Ectodermal cell (in vitro differentiated cells): ENCODE measurements at regions not wholly inside any gene's neighbourhood (a gene's known extent, or its start where the extent isn't known, plus 50 kb on each side); places are given as distances from the start of the nearest gene placed in this dataset.

Experiments
- H3K27ac ChIP-seq: 2 replicates; pipeline ENCODE4 v1.7.0; 2013; ENCODE audit warnings: mild to moderate bottlenecking, low read depth, low read length; ENCODE audit not compliant: insufficient read depth, poor library complexity, severe bottlenecking
- H3K27me3 ChIP-seq: 2 replicates; pipeline ENCODE4 v1.7.0; 2013; ENCODE audit warnings: mild to moderate bottlenecking, low read length; ENCODE audit not compliant: insufficient read depth, control insufficient read depth, poor library complexity, severe bottlenecking
- H3K36me3 ChIP-seq: one replicate; pipeline ENCODE4 v1.7.0; 2013; ENCODE audit warnings: low read length; ENCODE audit not compliant: control insufficient read depth, insufficient read depth
- H3K4me1 ChIP-seq: one replicate; pipeline ENCODE4 v1.7.0; 2013; ENCODE audit warnings: low read length; ENCODE audit not compliant: control insufficient read depth, insufficient read depth
- H3K4me3 ChIP-seq: 2 replicates; pipeline ENCODE4 v1.7.0; 2013; ENCODE audit warnings: low read depth, low read length, control low read depth; ENCODE audit not compliant: insufficient read depth
- H3K9me3 ChIP-seq: 2 replicates; pipeline ENCODE4 v1.7.0; 2013; ENCODE audit warnings: mild to moderate bottlenecking, low read length, moderate library complexity; ENCODE audit not compliant: control insufficient read depth
- WGBS, 2 experiments: methylation state at CpG; one replicate each; pipeline ENCODE4 v1.1.7; 2013; ENCODE audit warnings: missing lambda C conversion rate in 2 of 2; 5-methylcytosine and 5-hydroxymethylcytosine counted together

- H3K9me3 ChIP-seq: no peaks in the 10 kb centered on the region
- no peak overlapping the region for H3K27ac ChIP-seq
- no peaks in the 10 kb centered on the region for H3K27me3 ChIP-seq
- H3K4me1 ChIP-seq: peaks cover 5% of the 10 kb centered on the region
- H3K36me3 ChIP-seq: no peaks in the 10 kb centered on the region
- WGBS, 2 experiments: 50 to 59% methylated on average over 7 of the region's 7 CpGs
- no peak overlapping the region for H3K4me3 ChIP-seq
Measured at GRCh38 chr9:3732077-3733038, 206.6 kb upstream of the RFX3 start.

GRCh38 chr9:3730511-3730922, 204.7 kb upstream of the RFX3 start:
- peaks cover 5% of the 10 kb centered on the region for H3K4me1 ChIP-seq
- no peaks in the 10 kb centered on the region for H3K27me3 ChIP-seq
- H3K27ac ChIP-seq: no peak overlapping the region
- H3K4me3 ChIP-seq: no peak overlapping the region
- H3K9me3 ChIP-seq: no peaks in the 10 kb centered on the region
- 88 to 92% methylated on average over 2 of the region's 2 CpGs for WGBS, 2 experiments
- no peaks in the 10 kb centered on the region for H3K36me3 ChIP-seq

- H3K4me3 ChIP-seq: no peak overlapping the region
- H3K4me1 ChIP-seq: no peaks in the 10 kb centered on the region
- no peaks in the 10 kb centered on the region for H3K9me3 ChIP-seq
- H3K36me3 ChIP-seq: no peaks in the 10 kb centered on the region
- no peak overlapping the region for H3K27ac ChIP-seq
- H3K27me3 ChIP-seq: no peaks in the 10 kb centered on the region
Measured at GRCh38 chr9:3721096-3721495, 195.3 kb upstream of the RFX3 start.

GRCh38 chr9:3719286-3719685, 193.5 kb upstream of the RFX3 start:
- no peak overlapping the region for H3K4me3 ChIP-seq
- H3K27me3 ChIP-seq: no peaks in the 10 kb centered on the region
- H3K36me3 ChIP-seq: no peaks in the 10 kb centered on the region
- no peak overlapping the region for H3K27ac ChIP-seq
- no peaks in the 10 kb centered on the region for H3K4me1 ChIP-seq
- H3K9me3 ChIP-seq: no peaks in the 10 kb centered on the region

- no peaks in the 10 kb centered on the region for H3K4me1 ChIP-seq
- H3K36me3 ChIP-seq: no peaks in the 10 kb centered on the region
- H3K27me3 ChIP-seq: no peaks in the 10 kb centered on the region
- no peak overlapping the region for H3K4me3 ChIP-seq
- 94 to 100% methylated on average over 2 of the region's 2 CpGs for WGBS, 2 experiments
- H3K27ac ChIP-seq: no peak overlapping the region
- no peaks in the 10 kb centered on the region for H3K9me3 ChIP-seq
Measured at GRCh38 chr9:3716415-3716814, 190.6 kb upstream of the RFX3 start.

- Histone ChIP-seq H3K9me3 (no peaks in the 10 kb centered on the region), H3K36me3 (no peaks in the 10 kb centered on the region), H3K27me3 (no peaks in the 10 kb centered on the region), H3K4me3 (no peak overlapping the region), H3K27ac (no peak overlapping the region), H3K4me1 (no peaks in the 10 kb centered on the region)
- 95 to 96% methylated on average over 1 of the region's 1 CpG for WGBS, 2 experiments
Measured at GRCh38 chr9:3708751-3709150, 182.9 kb upstream of the RFX3 start.

- H3K4me1 ChIP-seq: no peaks in the 10 kb centered on the region
- no peak overlapping the region for H3K4me3 ChIP-seq
- no peak overlapping the region for H3K27ac ChIP-seq
- WGBS, 2 experiments: 88 to 90% methylated on average over 2 of the region's 2 CpGs
- H3K27me3 ChIP-seq: no peaks in the 10 kb centered on the region
- H3K9me3 ChIP-seq: no peaks in the 10 kb centered on the region
- H3K36me3 ChIP-seq: no peaks in the 10 kb centered on the region
Measured at GRCh38 chr9:3704890-3705289, 179.1 kb upstream of the RFX3 start.

GRCh38 chr9:3700772-3701171, 175.0 kb upstream of the RFX3 start:
- no peaks in the 10 kb centered on the region for H3K4me1 ChIP-seq
- H3K36me3 ChIP-seq: no peaks in the 10 kb centered on the region
- H3K9me3 ChIP-seq: no peaks in the 10 kb centered on the region
- no peaks in the 10 kb centered on the region for H3K27me3 ChIP-seq
- no peak overlapping the region for H3K4me3 ChIP-seq
- H3K27ac ChIP-seq: no peak overlapping the region
- WGBS, 2 experiments: 87 to 88% methylated on average over 2 of the region's 2 CpGs

GRCh38 chr9:3699883-3700282, 174.1 kb upstream of the RFX3 start:
- Histone ChIP-seq H3K36me3 (no peaks in the 10 kb centered on the region), H3K4me3 (no peak overlapping the region), H3K9me3 (no peaks in the 10 kb centered on the region), H3K27ac (no peak overlapping the region), H3K27me3 (no peaks in the 10 kb centered on the region), H3K4me1 (no peaks in the 10 kb centered on the region)
- WGBS, 2 experiments: 92 to 95% methylated on average over 3 of the region's 3 CpGs

- H3K4me1 ChIP-seq: no peaks in the 10 kb centered on the region
- 91% methylated on average over 3 of the region's 3 CpGs for WGBS, 2 experiments
- H3K27ac ChIP-seq: no peak overlapping the region
- no peaks in the 10 kb centered on the region for H3K36me3 ChIP-seq
- no peaks in the 10 kb centered on the region for H3K9me3 ChIP-seq
- no peak overlapping the region for H3K4me3 ChIP-seq
- H3K27me3 ChIP-seq: no peaks in the 10 kb centered on the region
Measured at GRCh38 chr9:3698531-3698930, 172.7 kb upstream of the RFX3 start.
